Left ventricle myocardium inferior (tissue), 1 donor: ENCODE measurements at regions not wholly inside any gene's neighbourhood (a gene's known extent, or its start where the extent isn't known, plus 50 kb on each side); places are given as distances from the start of the nearest gene placed in this dataset.

Source experiments
- DNase-seq: peaks from one replicate; pipeline ENCODE4 v3.0.0-alpha.2; 2020
- H3K27ac ChIP-seq: fragments of 200-600 bp; replicated peaks from 2 replicates; pipeline ENCODE4 v1.8.0; 2021
- H3K27me3 ChIP-seq: fragments of 200-600 bp; 2 replicates; pipeline ENCODE4 v1.8.0; 2021; ENCODE audit warnings: low read depth
- H3K36me3 ChIP-seq: fragments of 200-600 bp; 2 replicates; pipeline ENCODE4 v1.8.0; 2021
- H3K4me1 ChIP-seq: fragments of 200-600 bp; 2 replicates; pipeline ENCODE4 v1.8.0; 2021
- H3K4me3 ChIP-seq: fragments of 200-600 bp; 2 replicates; pipeline ENCODE4 v1.8.0; 2021; ENCODE audit warnings: mild to moderate bottlenecking, moderate library complexity
- H3K9me3 ChIP-seq: fragments of 200-600 bp; replicated peaks from 2 replicates; pipeline ENCODE4 v1.8.0; 2021
- intact Hi-C: fragments of 100-400 bp; cut with micrococcal nuclease; formaldehyde crosslinking; loops from one replicate; pipeline ENCODE4 v1.11.0; 2022
- TF ChIP-seq, protein P1 (sequence below): fragments of 200-600 bp; IDR thresholded peaks from 2 replicates; pipeline ENCODE4 v1.8.0; 2021; ENCODE audit warnings: antibody characterized with exemption, mild to moderate bottlenecking, borderline replicate concordance
- donor health status: DM: no; HTN: yes; CAD: no; lungs with severe emphysema.

DNA sequence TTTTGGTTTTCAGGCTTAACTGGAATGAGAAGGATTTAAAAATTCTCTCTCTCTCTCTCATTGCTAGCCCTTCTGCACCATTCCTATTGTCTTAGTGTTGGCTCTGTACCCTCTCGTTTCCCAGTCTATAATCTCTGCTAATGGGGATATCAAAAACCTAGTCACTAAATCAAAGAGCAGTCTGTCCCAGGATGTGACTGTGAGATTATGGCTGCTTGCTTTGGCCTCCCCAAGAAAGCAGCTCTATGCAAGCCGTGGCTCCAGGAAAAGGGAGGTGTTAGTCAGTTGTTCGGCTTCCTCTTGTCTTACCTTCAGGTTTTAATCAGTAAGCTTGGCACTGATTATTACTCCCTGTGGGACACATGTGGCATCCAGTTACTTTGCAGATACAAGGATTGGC lies 468.8 kb downstream of the USP25 start:
- intact Hi-C loops = loop anchor here (10.0 kb wide), 1 partner anchor 126 kb away; no protein-coding TSS in a partner anchor
- Histone ChIP-seq H3K27me3 (no peaks in the 10 kb centered on the region), H3K4me1 (peaks cover 35% of the 10 kb centered on the region), H3K4me3 (no peak overlapping the region), H3K9me3 (peaks cover 21% of the 10 kb centered on the region), H3K36me3 (no peaks in the 10 kb centered on the region), H3K27ac (no peak overlapping the region)
- DNase-seq = no peak
- TF ChIP-seq, protein P1, sequence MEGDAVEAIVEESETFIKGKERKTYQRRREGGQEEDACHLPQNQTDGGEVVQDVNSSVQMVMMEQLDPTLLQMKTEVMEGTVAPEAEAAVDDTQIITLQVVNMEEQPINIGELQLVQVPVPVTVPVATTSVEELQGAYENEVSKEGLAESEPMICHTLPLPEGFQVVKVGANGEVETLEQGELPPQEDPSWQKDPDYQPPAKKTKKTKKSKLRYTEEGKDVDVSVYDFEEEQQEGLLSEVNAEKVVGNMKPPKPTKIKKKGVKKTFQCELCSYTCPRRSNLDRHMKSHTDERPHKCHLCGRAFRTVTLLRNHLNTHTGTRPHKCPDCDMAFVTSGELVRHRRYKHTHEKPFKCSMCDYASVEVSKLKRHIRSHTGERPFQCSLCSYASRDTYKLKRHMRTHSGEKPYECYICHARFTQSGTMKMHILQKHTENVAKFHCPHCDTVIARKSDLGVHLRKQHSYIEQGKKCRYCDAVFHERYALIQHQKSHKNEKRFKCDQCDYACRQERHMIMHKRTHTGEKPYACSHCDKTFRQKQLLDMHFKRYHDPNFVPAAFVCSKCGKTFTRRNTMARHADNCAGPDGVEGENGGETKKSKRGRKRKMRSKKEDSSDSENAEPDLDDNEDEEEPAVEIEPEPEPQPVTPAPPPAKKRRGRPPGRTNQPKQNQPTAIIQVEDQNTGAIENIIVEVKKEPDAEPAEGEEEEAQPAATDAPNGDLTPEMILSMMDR = no peak

DNA sequence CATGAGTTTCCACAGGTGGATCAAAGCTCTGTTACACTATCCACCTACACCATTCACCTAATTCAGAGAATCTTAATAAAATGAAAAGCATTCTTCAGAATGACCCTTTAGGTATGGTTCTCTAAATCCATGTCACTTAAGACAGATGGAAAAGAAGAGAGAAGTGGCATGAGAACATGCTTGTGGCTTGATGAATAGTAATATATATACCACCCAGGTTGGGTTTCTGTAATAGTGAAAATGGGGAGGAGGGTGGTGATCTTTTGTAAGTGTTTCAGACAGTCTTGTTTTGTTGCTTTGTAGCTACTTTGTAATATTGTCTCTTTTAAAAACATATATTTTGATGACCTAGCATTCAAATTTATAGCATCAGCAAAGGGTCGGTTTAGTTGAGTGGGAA lies 469.8 kb downstream of the USP25 start:
- intact Hi-C loops = loop anchor here (10.0 kb wide), 1 partner anchor 125 kb away; no protein-coding TSS in a partner anchor
- H3K27ac ChIP-seq = no peak overlapping the region
- DNase-seq = no peak
- H3K4me1 ChIP-seq = peaks cover 29% of the 10 kb centered on the region
- peaks cover 21% of the 10 kb centered on the region for H3K9me3 ChIP-seq
- H3K4me3 ChIP-seq = no peak overlapping the region
- no peaks in the 10 kb centered on the region for H3K36me3 ChIP-seq
- TF ChIP-seq, protein P1 = no peak
- no peaks in the 10 kb centered on the region for H3K27me3 ChIP-seq

DNA sequence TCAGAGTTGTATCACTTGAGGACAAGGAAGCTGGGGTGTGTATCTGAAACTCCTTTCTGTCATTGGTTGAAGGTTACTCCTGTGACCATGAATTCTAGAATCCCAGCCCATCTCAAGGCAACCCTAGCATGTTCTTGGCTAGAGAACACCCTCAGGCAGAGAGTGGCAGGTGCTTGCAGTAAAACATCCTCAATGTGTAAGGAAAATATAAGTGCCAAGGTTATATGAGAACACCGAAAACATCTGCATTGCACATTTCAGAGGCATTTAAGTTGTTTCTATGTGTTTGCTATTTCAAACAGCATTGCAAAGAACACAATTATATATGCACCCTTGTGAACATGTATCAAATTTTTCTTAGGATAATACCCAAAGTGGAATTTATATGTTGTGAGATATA lies 471.9 kb downstream of the USP25 start:
- Histone ChIP-seq H3K27ac (no peak overlapping the region), H3K4me1 (peaks cover 18% of the 10 kb centered on the region), H3K36me3 (no peaks in the 10 kb centered on the region), H3K27me3 (no peaks in the 10 kb centered on the region), H3K9me3 (peaks cover 21% of the 10 kb centered on the region), H3K4me3 (no peak overlapping the region)
- TF ChIP-seq, protein P1 = no peak
- intact Hi-C loops = no loop called here
- DNase-seq = no peak

DNA sequence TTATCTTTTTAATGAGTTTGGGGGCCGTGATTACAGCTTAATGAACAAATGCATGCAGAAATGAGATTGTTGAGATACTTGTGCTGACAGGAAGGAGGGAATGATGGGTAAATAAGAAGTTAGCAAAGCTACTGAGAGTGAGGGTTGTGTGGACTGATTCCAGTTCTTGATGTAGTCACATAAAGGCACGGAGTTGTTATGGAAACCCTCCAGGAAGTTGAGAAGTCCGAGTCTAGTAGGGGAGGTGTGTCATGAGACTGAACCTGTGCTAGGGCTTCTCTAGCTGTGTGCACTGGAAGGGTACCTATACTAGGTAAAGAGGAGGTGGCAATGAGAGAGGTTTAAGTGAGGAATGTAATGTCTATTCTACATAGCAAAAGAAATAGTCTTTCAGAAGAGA lies 475.7 kb downstream of the USP25 start:
- Histone ChIP-seq H3K9me3 (peaks cover 4% of the 10 kb centered on the region), H3K4me3 (no peak overlapping the region), H3K4me1 (peaks cover 3% of the 10 kb centered on the region), H3K36me3 (no peaks in the 10 kb centered on the region), H3K27ac (no peak overlapping the region), H3K27me3 (no peaks in the 10 kb centered on the region)
- DNase-seq = no peak
- TF ChIP-seq, protein P1 = no peak
- intact Hi-C loops = no loop called here

DNA sequence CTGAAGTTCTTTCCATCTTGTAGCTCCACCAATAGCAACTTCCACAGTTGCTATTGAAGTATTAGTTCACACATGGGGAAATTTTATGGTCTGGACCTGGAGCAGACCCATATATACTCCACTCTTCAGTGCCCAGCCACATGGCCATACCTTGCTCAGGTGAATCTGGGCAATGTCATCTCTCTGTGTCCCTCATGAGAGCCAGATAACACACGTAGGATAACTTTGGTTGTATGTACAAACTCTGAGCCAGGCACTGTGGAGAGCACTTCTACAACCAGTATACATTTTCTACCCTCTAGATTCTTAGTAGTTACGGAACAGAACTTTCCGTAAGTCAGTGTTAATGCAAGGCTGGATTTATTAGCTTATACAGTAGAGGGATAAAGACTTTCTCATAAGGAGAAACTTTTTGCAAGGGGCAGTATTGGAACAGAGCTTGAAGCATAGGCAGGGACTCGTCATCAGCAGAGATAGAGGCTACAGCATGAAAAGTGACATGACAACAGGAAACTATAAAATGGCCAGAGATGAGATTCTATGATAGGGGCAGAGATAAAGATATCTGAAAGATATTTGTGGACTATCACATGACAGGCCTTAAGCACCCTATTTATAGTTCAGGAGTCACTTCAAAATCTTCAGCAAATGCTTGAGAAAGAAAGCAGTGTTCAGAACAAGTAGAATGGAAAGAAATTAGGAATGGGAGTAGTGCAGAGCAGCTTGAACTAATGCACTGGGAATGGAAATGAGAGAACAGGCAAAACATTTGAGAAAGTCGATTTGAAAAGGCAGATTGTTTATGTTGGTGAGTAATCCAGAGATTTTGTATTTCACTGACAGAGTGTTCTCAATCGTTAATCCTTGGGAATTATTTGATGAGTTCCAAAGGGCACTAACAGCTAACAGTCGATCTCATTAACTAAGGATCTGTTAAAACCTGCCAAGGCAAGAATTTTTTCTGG lies 481.8 kb downstream of the USP25 start:
- no peak for DNase-seq
- H3K27me3 ChIP-seq = no peaks in the 10 kb centered on the region
- H3K9me3 ChIP-seq = no peaks in the 10 kb centered on the region
- H3K36me3 ChIP-seq = no peaks in the 10 kb centered on the region
- intact Hi-C loops = loop anchor here (10.0 kb wide), 1 partner anchor 73 kb away; no protein-coding TSS in a partner anchor
- peak overlapping the region; percentile 61 for H3K27ac ChIP-seq
- TF ChIP-seq, protein P1 = no peak
- H3K4me1 ChIP-seq = peaks cover 52% of the 10 kb centered on the region
- H3K4me3 ChIP-seq = peak overlapping the region; percentile 21
